IMR-90 (cell line): ENCODE measurements at regions not wholly inside any gene's neighbourhood (a gene's known extent, or its start where the extent isn't known, plus 50 kb on each side); places are given as distances from the start of the nearest gene placed in this dataset.
A peak's percentile ranks its signal among the peaks of the same experiment; 100 is the strongest.

ENCODE experiments used
- ATAC-seq: fragments of 200-7000 bp; cut with Tn5 transposase; 2 replicates; pipeline ENCODE4 v1.9.1; 2020; ENCODE audit warnings: low read depth, mild to moderate bottlenecking, moderate library complexity
- BruUV-seq: library from RNA; stranded (reverse); fragments of 400-500 nt; replicated peaks from 2 replicates; lab custom pipeline; 2021; lab: Mats Ljungman, UMichigan
- CTCF ChIA-PET: fragments of 300-600 bp; formaldehyde crosslinking; extraction: SDS; loops from one replicate; lab custom pipeline; 2021; ENCODE audit warnings: antibody characterized with exemption; lab: Yijun Ruan, JAX
- POLR2A ChIA-PET: fragments of 300-600 bp; sonication (Branson Sonifier 250); formaldehyde crosslinking; loops from one replicate; lab custom pipeline; 2022; ENCODE audit warnings: antibody characterized with exemption; ENCODE audit not compliant: unreplicated experiment; lab: Charles Lee
- DNase-seq: peaks from one replicate; pipeline ENCODE4 v3.0.0; 2013
- H2AFZ ChIP-seq: replicated peaks from 2 replicates; pipeline ENCODE3; 2013; ENCODE audit warnings: low read length, mild to moderate bottlenecking; ENCODE audit not compliant: poor library complexity
- H2AK5ac ChIP-seq: 2 replicates; pipeline ENCODE4 v1.6.1; 2013; ENCODE audit warnings: low read depth, low read length, inconsistent platforms
- H2AK9ac ChIP-seq: replicated peaks from 2 replicates; pipeline ENCODE3; 2013; ENCODE audit warnings: mild to moderate bottlenecking, low read depth, low read length, moderate library complexity; ENCODE audit not compliant: poor library complexity
- H2BK120ac ChIP-seq: 2 replicates; pipeline ENCODE4 v1.6.1; 2013; ENCODE audit warnings: low read depth, low read length, inconsistent platforms
- H2BK15ac ChIP-seq: 3 replicates; pipeline ENCODE4 v1.6.1; 2013; ENCODE audit warnings: low read depth, low read length, inconsistent platforms
- H2BK20ac ChIP-seq: 2 replicates; pipeline ENCODE4 v1.6.1; 2013; ENCODE audit warnings: low read depth, mild to moderate bottlenecking, inconsistent platforms, low read length, moderate library complexity
- H2BK5ac ChIP-seq: 2 replicates; pipeline ENCODE4 v1.6.1; 2013; ENCODE audit warnings: mild to moderate bottlenecking, low read depth, low read length, inconsistent platforms; ENCODE audit not compliant: poor library complexity, severe bottlenecking
- H3K14ac ChIP-seq: replicated peaks from 2 replicates; pipeline ENCODE4 v1.6.1; 2013; ENCODE audit warnings: low read depth, low read length, inconsistent platforms
- H3K18ac ChIP-seq: 2 replicates; pipeline ENCODE4 v1.6.1; 2013; ENCODE audit warnings: low read depth, low read length, control low read depth
- H3K23ac ChIP-seq: 2 replicates; pipeline ENCODE4 v1.6.1; 2013; ENCODE audit warnings: low read depth, low read length, inconsistent platforms
- H3K27ac ChIP-seq: 2 replicates; pipeline ENCODE4 v1.5.1; 2013; ENCODE audit warnings: mild to moderate bottlenecking, control low read depth, low read length; ENCODE audit not compliant: insufficient read depth
- H3K27me3 ChIP-seq: 2 replicates; pipeline ENCODE4 v1.6.1; 2013; ENCODE audit warnings: low read length; ENCODE audit not compliant: control insufficient read depth, insufficient read depth
- H3K36me3 ChIP-seq: 2 replicates; pipeline ENCODE4 v1.6.1; 2013; ENCODE audit warnings: low read length, mixed read lengths; ENCODE audit not compliant: control insufficient read depth, insufficient read depth
- H3K4ac ChIP-seq: 2 replicates; pipeline ENCODE4 v1.6.1; 2013; ENCODE audit warnings: low read depth, low read length, inconsistent platforms
- H3K4me1 ChIP-seq: 2 replicates; pipeline ENCODE4 v1.6.1; 2013; ENCODE audit warnings: low read length, mixed read lengths; ENCODE audit not compliant: control insufficient read depth, insufficient read depth
- H3K4me2 ChIP-seq: 2 replicates; pipeline ENCODE4 v1.6.1; 2013; ENCODE audit warnings: low read depth, mild to moderate bottlenecking, control low read depth, low read length, moderate library complexity
- H3K4me3 ChIP-seq: 2 replicates; pipeline ENCODE4 v1.5.1; 2013; ENCODE audit warnings: low read depth, mild to moderate bottlenecking, control low read depth, low read length, moderate library complexity; ENCODE audit not compliant: insufficient read depth
- H3K56ac ChIP-seq: 2 replicates; pipeline ENCODE4 v1.6.1; 2013; ENCODE audit warnings: low read length, inconsistent platforms; ENCODE audit not compliant: insufficient read depth; ENCODE audit errors: extremely low read depth
- H3K79me1 ChIP-seq, 2 experiments: 2 replicates each; pipeline ENCODE4 v1.6.1; 2013; ENCODE audit warnings: low read length in 2 of 2, inconsistent platforms in 1 of 2, low read depth in 1 of 2
- H3K9ac ChIP-seq: 2 replicates; pipeline ENCODE4 v1.6.1; 2013; ENCODE audit warnings: low read depth, low read length, control low read depth
- H3K9me1 ChIP-seq: 2 replicates; pipeline ENCODE4 v1.6.1; 2013; ENCODE audit warnings: low read length, inconsistent platforms; ENCODE audit not compliant: insufficient read depth
- H3K9me3 ChIP-seq: 2 replicates; pipeline ENCODE4 v1.6.1; 2013; ENCODE audit warnings: low read length; ENCODE audit not compliant: control insufficient read depth, insufficient read depth
- H4K20me1 ChIP-seq: 2 replicates; pipeline ENCODE4 v1.6.1; 2013; ENCODE audit warnings: low read length, inconsistent platforms; ENCODE audit not compliant: insufficient read depth
- H4K5ac ChIP-seq: 2 replicates; pipeline ENCODE4 v1.6.1; 2013; ENCODE audit warnings: mild to moderate bottlenecking, low read depth, low read length, control low read depth
- H4K8ac ChIP-seq, 2 experiments: 2 replicates each; pipeline ENCODE4 v1.6.1; 2013; ENCODE audit warnings: low read depth in 2 of 2, low read length in 2 of 2, control low read depth in 1 of 2, inconsistent platforms in 1 of 2
- H4K91ac ChIP-seq: 2 replicates; pipeline ENCODE4 v1.6.1; 2013; ENCODE audit warnings: low read depth, low read length, inconsistent platforms; ENCODE audit not compliant: insufficient read depth
- BHLHE40 ChIP-seq: fragments of 150-350 bp; IDR thresholded peaks from 2 replicates; pipeline ENCODE4 v1.6.1; 2016; ENCODE audit warnings: mild to moderate bottlenecking, low read depth, low read length
- CEBPB ChIP-seq: IDR thresholded peaks from 2 replicates; pipeline ENCODE4 v1.6.1; 2012; ENCODE audit warnings: low read depth, low read length, improper control_type of control experiment
- FOS ChIP-seq: fragments of 150-350 bp; IDR thresholded peaks from 2 replicates; pipeline ENCODE4 v1.6.1; 2016; ENCODE audit warnings: low read depth, low read length
- MAFK ChIP-seq: IDR thresholded peaks from 2 replicates; pipeline ENCODE4 v1.6.1; 2012; ENCODE audit warnings: low read depth, low read length, improper control_type of control experiment
- MAZ ChIP-seq: IDR thresholded peaks from 2 replicates; pipeline ENCODE4 v1.6.1; 2012; ENCODE audit warnings: low read depth, mild to moderate bottlenecking, low read length, improper control_type of control experiment, moderate library complexity, borderline replicate concordance
- MXI1 ChIP-seq: IDR thresholded peaks from 2 replicates; pipeline ENCODE4 v1.6.1; 2012; ENCODE audit warnings: low read depth, mild to moderate bottlenecking, low read length, moderate library complexity, borderline replicate concordance
- NFE2L2 ChIP-seq: fragments of 150-350 bp; IDR thresholded peaks from 2 replicates; pipeline ENCODE4 v1.6.1; 2016; ENCODE audit warnings: low read depth, mild to moderate bottlenecking, low read length
- POLR2A ChIP-seq: IDR thresholded peaks from 2 replicates; pipeline ENCODE4 v1.6.1; 2012; ENCODE audit warnings: mild to moderate bottlenecking, low read depth, low read length
- RAD21 ChIP-seq: IDR thresholded peaks from 2 replicates; pipeline ENCODE4 v1.6.1; 2012; ENCODE audit warnings: low read length, improper control_type of control experiment
- RFX5 ChIP-seq: IDR thresholded peaks from 2 replicates; pipeline ENCODE4 v1.8.0; 2012; ENCODE audit warnings: low read depth, mild to moderate bottlenecking, low read length, moderate library complexity
- SMC3 ChIP-seq: fragments of 150-350 bp; IDR thresholded peaks from 2 replicates; pipeline ENCODE4 v1.6.1; 2016; ENCODE audit warnings: low read depth, mild to moderate bottlenecking, antibody characterized with exemption, low read length, moderate library complexity
- WGBS, 2 experiments: methylation state at CpG; one replicate each; pipeline versions ENCODE4 v1.1.5 to v1.1.7; 2013; ENCODE audit warnings: missing lambda C conversion rate in 2 of 2; ENCODE audit not compliant: insufficient read length in 1 of 2; ENCODE audit errors: extremely low coverage in 2 of 2; 5-methylcytosine and 5-hydroxymethylcytosine counted together
- dilution Hi-C: fragments of 300-500 bp; cut with HindIII; formaldehyde crosslinking; loops from one replicate; pipeline ENCODE4 v1.14.3; 2018; ENCODE audit warnings: low sequenced_read_pairs; ENCODE audit not compliant: unreplicated experiment
- in situ Hi-C: fragments of 300-500 bp; cut with MboI; formaldehyde crosslinking; loops from 3 replicates; pipeline ENCODE4 v1.14.3; 2019; ENCODE audit warnings: low sequenced_read_pairs, inconsistent platforms, mixed read lengths
- intact Hi-C: fragments of 100-400 bp; cut with micrococcal nuclease; formaldehyde crosslinking; loops from 2 replicates; pipeline ENCODE4 v1.10.0; 2022

- Histone ChIP-seq H4K5ac (no peak overlapping the region), H2BK15ac (no peak overlapping the region; the same call in 2 of the 3 replicates), H2BK20ac (peak overlapping the region; percentile 50; the same call in 1 of the 2 replicates), H3K4me2 (no peak overlapping the region), H2AK9ac (no peak overlapping the region), H3K14ac (no peak overlapping the region), H3K9me3 (no peaks in the 10 kb centered on the region), H2AK5ac (no peak overlapping the region), H4K20me1 (no peaks in the 10 kb centered on the region), H3K9ac (no peak overlapping the region), H3K56ac (no peak overlapping the region), H3K4me1 (peaks cover 6% of the 10 kb centered on the region; the same call in 1 of the 2 replicates), H3K4me3 (no peak overlapping the region), H3K36me3 (no peaks in the 10 kb centered on the region), H3K79me1 (no peaks in the 10 kb centered on the region), H2BK5ac (no peak overlapping the region), H4K91ac (no peak overlapping the region), H2AFZ (no peak overlapping the region), H3K27ac (no peak overlapping the region), H3K4ac (no peak overlapping the region), H3K27me3 (no peaks in the 10 kb centered on the region), H4K8ac (no peak overlapping the region), H3K9me1 (0 out of 2 replicates have a peak, but pooled peaks cover 2% of the 10 kb centered on the region), H2BK120ac (0 out of 2 replicates have a peak overlapping the region, but pooled peaks have one; percentile 17), H3K23ac (no peak overlapping the region), H3K18ac (no peak overlapping the region)
- no TSS peak for BruUV-seq
- ATAC-seq (peak; percentile 16), DNase-seq (no peak)
- dilution Hi-C loops (no loop called here), in situ Hi-C loops (no loop called here), intact Hi-C loops (loop anchor here (5.0 kb wide), 1 partner anchor 37 kb away; no protein-coding TSS in a partner anchor)
- TF ChIP-seq NFE2L2 (no peak), MXI1 (no peak), RFX5 (no peak), RAD21 (no peak), SMC3 (no peak), POLR2A (no peak), FOS (no peak), CEBPB (no peak), MAZ (no peak), BHLHE40 (no peak), MAFK (no peak)
- ChIA-PET CTCF (interaction anchor here (0.6 to 0.7 kb wide), 2 partner anchors 18 to 469 kb away, joined by 3 read pairs; no protein-coding TSS in a partner anchor), POLR2A (no interaction called here)
- WGBS, 2 experiments, result no CpG with 5 or more reads among the region's 5 CpGs
Observed at GRCh38 chr4:53730031-53730805, 138.9 kb upstream of the LNX1 start.
